GM21529 (cell line): ENCODE measurements at regions not wholly inside any gene's neighbourhood (a gene's known extent, or its start where the extent isn't known, plus 50 kb on each side); places are given as distances from the start of the nearest gene placed in this dataset.

Experiments used
- ATAC-seq: cut with Tn5 transposase; IDR thresholded peaks from one replicate; pipeline ENCODE4 v1.9.1; 2021; ENCODE audit not compliant: unreplicated experiment

GRCh38 chr2:19785867-19786266, 115.9 kb downstream of the TTC32 start:
- no peak for ATAC-seq

- ATAC-seq: no peak
These were observed 116.3 kb downstream of the TTC32 start for GRCh38 chr2:19785447-19785846.

- no peak for ATAC-seq
These were observed 117.3 kb downstream of the TTC32 start for GRCh38 chr2:19784456-19784855.

GRCh38 chr2:19783935-19784334, 117.8 kb downstream of the TTC32 start:
- ATAC-seq: no peak

GRCh38 chr2:19776941-19777514, 124.8 kb downstream of the TTC32 start:
- ATAC-seq: no peak

- no peak for ATAC-seq
These were observed 125.9 kb downstream of the TTC32 start for GRCh38 chr2:19775838-19776237.

GRCh38 chr2:19775315-19775714, 126.5 kb downstream of the TTC32 start:
- ATAC-seq: no peak

GRCh38 chr2:19774805-19775176, 127.0 kb downstream of the TTC32 start:
- no peak for ATAC-seq

GRCh38 chr2:19772981-19773380, 128.8 kb downstream of the TTC32 start:
- no peak for ATAC-seq

GRCh38 chr2:19769513-19769912, 132.3 kb downstream of the TTC32 start:
- ATAC-seq: no peak

GRCh38 chr2:19767899-19768298, 133.9 kb downstream of the TTC32 start:
- no peak for ATAC-seq

GRCh38 chr2:19764998-19765397, 136.8 kb downstream of the TTC32 start:
- ATAC-seq: no peak

GRCh38 chr2:19763731-19764130, 138.1 kb downstream of the TTC32 start:
- no peak for ATAC-seq

- ATAC-seq: no peak
These were observed 138.7 kb downstream of the TTC32 start for GRCh38 chr2:19762959-19763605.

- ATAC-seq: no peak
These were observed 139.6 kb downstream of the TTC32 start for GRCh38 chr2:19762142-19762541.

- no peak for ATAC-seq
These were observed 141.9 kb downstream of the TTC32 start for GRCh38 chr2:19759880-19760279.

- no peak for ATAC-seq
These were observed 143.1 kb downstream of the TTC32 start for GRCh38 chr2:19758658-19759057.

GRCh38 chr2:19757586-19757985, 144.2 kb downstream of the TTC32 start:
- no peak for ATAC-seq

GRCh38 chr2:19754907-19755306, 146.9 kb downstream of the TTC32 start:
- ATAC-seq: no peak

- ATAC-seq: no peak
These were observed 148.0 kb downstream of the TTC32 start for GRCh38 chr2:19753818-19754217.

GRCh38 chr2:19753314-19753713, 148.5 kb downstream of the TTC32 start:
- no peak for ATAC-seq

GRCh38 chr2:19752500-19752899, 149.3 kb downstream of the TTC32 start:
- ATAC-seq: no peak

GRCh38 chr2:19751631-19752030, 150.2 kb downstream of the TTC32 start:
- ATAC-seq: no peak
